HG03378 (cell line): ENCODE measurements at regions not wholly inside any gene's neighbourhood (a gene's known extent, or its start where the extent isn't known, plus 50 kb on each side); places are given as distances from the start of the nearest gene placed in this dataset.
"Not testable (repeated sequence)": the region's sequence is repeated elsewhere in the genome, so short reads cannot be mapped to it uniquely, and the experiment has no call there.

ENCODE experiments used
- ATAC-seq: cut with Tn5 transposase; IDR thresholded peaks from one replicate; pipeline ENCODE4 v1.9.1; 2021; ENCODE audit warnings: mild to moderate bottlenecking, moderate library complexity; ENCODE audit not compliant: unreplicated experiment

DNA sequence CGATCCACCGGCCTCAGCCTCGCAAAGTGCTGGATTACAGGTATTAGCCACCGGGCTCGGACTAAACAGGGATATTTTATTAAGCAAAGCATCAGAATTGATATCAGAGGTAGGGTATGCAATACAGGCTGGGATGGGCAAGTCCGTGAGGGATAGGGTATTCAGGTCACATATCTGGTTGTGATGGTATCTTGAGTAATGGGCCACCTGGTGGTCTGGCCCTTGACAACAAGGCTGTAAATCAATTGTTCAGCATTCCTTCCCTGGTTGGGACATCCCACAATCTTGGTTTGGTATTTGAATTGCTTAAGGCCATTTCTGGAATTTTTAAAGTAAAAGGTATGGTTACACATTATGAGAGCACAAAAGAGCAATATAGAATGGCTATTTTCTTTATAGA, 1588.0 kb downstream of the SLITRK1 start:
- ATAC-seq = no peak

DNA sequence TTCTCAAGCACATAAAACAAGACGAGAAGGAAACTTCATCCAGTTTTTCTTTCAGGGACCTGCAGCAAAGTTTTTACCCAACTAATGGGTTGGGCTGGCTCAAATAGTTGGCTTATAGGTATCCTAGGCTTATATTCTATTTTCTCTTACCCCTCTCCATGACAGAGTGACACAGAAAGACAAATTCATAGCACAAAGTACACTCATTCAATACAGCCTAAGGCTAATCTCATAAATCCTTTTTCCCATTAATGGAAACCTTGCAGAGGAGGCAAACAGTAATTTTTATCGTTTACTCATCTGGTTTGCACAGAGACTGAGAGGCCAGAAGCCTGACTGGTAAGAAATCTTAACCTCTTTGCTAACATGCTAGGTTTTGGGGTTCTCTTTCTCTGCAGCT, 1589.9 kb downstream of the SLITRK1 start:
- no peak for ATAC-seq

DNA sequence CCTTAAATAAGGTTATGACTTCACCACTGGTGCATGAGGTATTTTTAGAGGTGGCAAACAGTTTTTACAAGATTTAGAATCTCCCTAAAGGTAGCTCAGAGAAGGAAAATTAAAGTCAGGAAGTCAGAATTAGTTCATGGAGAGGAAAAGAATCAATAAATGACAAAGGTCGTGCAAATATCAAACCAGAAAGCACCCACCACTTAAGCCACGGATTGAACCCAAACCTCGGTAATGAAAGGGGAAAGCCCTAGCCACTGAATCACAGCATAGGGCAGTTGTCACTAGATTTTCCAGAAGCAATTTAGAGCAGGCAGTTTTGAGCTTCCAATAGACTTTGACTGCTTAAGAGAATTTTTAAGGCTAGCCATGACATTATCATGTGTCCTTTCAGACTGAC, 1590.4 kb downstream of the SLITRK1 start:
- no peak for ATAC-seq

DNA sequence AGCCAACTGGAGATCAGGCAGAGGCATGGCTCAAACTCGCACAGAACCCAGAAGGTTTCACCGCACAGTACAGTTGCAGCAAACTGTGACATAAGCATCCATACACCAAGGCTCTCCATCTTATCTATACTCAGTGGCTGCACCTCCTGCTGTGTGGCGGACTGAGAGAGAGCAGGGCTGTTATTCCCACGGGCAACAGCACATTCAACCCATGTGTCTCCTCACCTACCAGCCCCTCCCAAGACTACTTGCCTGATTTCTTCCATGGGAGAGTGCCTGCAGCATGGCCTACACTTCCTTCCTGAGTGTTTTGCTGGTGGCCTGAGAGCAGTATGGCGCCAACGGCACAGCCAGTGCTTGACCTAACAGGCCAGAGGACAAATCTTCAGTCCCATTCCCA, 1606.6 kb downstream of the SLITRK1 start:
- no peak for ATAC-seq

DNA sequence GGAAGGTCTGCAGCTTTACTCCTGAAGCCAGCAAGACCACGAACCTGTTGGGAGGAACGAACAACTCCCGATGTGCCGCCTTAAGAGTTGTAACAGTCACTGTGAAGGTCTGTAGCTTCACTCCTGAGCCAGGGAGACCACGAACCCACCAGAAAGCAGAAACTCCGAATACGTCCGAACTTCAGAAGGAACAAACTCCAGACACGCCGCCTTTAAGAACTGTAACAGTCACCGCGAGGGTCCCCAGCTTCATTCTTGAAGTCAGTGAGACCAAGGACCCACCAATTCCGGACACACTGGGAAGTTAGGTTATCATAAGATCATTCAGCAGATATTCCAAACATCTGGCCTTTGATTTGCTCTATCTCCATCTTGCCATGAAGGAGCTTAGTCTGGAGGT, 1623.0 kb downstream of the SLITRK1 start:
- ATAC-seq = no peak

DNA sequence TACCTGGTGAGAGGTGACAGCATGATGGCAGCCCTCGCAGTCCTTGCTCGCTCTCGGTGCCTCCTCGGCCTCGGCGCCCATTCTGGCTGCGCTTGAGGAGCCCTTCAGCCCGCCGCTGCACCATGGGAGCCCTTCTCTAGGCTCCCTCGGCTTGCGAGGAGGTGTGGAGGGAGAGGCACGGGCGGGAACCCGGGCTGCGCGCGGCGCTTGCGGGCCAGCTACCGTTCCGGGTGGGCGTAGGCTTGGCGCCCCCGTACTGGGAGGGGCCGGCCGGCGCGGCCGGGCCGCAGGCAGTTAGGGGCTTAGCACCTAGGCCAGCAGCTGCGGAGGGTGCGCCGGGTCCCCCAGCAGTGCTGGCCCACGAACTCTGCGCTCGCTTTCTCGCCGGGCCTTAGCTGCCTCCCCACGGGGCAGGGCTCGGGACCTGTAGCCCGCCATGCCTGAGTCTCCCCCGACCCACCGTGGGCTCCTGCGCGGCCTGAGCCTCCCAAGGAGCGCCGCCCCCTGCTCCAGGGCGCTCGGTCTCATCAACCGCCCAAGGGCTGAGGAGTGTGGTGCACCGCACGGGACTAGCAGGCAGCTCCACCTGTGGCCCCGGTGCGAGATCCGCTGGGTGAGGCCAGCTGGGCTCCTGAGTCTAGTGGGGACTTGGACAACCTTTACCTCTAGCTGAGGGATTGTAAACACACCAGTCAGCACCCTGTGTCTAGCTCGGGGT, 1624.3 kb downstream of the SLITRK1 start:
- ATAC-seq = no peak

DNA sequence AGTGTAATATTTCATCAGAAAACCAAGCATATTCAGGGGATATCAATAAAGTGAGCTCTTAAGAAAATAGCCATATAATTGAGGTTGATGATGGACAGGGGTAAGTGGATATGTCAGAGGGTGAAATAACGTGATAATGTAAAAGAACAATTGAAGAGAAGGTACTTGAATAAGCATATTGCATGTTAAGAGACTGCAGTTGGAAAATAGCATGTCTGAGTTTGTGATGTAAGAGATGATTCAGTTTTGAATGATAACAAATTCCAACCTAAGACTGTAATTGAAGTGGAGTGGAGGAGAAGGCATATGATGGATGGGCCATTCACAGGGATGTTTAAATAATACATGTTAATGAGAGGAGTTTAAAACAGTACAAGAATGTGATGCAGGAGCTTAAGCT, 1633.5 kb downstream of the SLITRK1 start:
- ATAC-seq = no peak

DNA sequence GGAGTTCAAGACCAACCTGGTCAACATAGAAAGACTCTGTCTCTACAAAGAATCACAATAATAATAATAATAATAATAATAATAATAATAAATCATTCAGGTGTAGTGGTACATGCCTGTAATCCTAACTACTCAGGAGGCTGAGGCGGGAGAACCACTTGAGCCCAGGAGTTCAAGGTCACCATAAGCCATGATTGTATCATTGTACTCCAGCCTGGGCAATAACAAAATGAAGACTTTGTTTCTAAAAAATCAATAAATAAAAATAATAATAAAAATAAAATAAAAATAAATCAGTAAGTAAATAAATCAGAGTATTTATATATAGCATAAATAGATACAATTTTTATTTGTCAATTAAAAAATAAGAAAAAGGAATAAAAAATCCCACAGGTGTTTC, 1636.4 kb downstream of the SLITRK1 start:
- ATAC-seq = no peak

DNA sequence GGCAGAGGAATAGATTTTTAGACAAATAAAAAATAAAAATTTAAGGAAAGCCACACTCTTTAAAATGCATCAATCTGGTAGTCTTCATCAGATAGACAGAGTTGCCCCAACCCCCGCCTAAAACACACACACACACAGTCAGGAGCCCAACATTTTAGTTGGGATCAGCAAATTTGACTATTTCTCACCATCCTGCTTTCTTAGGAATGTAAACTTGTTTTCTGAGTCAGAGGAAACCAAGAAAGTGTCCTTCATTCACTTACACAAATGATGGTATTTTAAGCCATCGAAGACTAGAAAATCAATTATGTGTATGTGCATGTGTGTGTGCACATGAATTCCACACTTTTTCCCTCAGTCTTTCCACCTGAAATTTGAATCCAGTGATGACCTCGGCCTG, 1657.5 kb downstream of the SLITRK1 start:
- ATAC-seq = no peak

DNA sequence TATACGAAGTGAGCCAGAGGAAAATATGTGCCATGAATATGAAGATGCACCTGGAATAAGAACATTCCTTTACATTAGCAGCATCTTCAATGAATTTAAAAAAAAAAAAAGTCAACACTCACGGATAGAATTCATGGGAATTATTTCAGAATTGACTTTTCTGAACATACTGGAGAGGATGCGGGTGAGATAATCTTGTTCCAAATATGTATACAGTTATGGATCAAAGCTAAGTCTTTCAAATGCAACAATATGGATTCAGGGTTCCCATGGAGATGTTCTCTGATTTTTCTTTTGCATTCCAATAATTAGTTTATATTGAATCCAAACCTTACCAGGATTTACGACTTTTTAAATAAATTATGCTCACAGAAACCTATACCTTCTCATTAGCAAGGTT, 1660.7 kb downstream of the SLITRK1 start:
- no peak for ATAC-seq

DNA sequence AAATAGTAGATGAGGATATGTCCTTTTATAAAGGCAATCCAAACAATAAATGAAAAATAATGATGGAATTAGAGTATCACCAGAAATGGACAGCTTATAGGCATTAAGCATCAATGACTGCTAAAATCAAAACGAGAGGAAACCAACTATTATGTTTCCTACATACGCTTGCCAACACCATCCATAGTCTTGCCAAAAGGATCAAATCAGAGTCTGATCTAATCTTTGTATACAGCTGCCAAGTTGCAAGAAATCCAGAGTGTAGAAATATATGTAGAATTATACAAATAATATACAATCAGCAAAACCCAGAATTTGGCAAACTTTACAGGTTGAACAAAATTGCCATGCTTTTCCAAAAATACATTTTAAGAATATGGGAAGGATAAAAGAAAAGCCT, 1661.6 kb downstream of the SLITRK1 start:
- ATAC-seq = no peak

DNA sequence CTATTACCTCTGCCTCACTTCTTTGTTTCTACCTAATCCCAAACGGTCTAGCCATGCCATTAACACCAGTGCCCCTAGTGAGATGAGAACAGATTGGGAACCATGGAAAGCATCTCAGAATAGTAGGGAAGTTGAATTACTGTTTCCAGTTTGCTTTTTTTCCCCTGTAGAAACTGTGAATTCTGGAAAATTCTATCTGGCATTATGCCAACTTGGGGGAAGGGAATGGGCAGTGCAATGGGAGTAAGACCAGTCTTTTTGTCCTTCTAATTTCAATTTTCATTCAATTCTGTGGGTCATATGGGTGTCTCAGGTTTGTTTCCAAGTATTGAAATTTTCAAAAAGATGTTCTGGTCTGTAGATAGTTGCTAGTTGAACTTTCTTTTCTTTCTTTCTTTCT, 1666.1 kb downstream of the SLITRK1 start:
- ATAC-seq = no peak

DNA sequence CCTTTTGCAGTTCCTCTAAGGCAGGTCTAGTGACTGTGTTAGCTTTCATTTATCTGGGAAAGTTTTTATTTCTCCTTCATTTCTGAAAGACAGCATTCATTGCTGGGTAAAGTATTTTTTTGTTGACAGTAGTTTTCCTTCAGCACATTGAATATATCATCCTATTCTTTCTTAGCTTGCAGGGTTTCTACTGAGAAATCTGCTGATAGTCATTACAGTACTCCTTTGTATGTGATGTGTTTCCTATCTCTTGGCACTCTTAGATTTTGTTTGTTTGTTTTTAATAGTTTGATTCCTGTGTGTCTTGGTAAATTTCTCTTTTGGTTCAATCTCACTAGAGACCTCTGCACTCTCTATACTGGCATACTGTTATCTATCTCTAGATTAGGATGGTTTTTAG, 1667.9 kb downstream of the SLITRK1 start:
- no peak for ATAC-seq

DNA sequence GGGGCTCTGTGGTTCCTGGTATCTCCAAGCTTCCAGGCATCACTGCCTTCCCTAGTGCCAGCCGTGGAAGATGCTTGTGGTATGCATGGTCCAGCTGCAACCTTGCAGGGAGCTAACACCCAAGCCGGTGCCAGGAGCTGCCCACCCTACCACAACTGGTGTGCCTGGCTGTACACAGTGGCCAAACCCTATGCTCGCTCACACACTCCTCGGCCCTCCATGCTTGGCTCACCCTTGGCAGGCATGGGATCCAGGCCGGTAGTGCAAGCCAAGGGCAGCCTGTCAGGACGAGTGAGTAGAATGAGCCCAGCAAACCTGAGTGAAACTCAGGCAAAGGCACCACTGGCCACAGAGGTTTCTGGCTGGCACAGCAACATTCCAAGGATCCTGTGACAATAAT, 1676.0 kb downstream of the SLITRK1 start:
- no peak for ATAC-seq

DNA sequence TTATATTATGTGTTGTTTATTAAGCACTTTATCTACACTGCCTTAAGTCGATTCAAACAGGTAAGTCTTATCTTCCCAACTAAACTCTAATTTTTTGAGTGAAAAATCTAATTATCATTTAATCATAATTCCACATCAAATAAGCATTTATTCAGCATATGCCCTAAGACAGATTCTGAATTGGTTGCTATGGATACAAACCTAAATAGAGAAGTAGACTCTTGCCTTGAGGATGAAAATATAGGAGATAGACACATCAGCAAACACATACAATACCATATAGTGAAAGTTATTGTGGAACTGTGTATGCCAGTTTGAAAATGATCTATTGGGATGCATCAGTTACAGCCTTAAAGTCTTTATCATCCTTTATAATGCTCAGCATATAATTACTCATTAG, 1679.9 kb downstream of the SLITRK1 start:
- no peak for ATAC-seq

DNA sequence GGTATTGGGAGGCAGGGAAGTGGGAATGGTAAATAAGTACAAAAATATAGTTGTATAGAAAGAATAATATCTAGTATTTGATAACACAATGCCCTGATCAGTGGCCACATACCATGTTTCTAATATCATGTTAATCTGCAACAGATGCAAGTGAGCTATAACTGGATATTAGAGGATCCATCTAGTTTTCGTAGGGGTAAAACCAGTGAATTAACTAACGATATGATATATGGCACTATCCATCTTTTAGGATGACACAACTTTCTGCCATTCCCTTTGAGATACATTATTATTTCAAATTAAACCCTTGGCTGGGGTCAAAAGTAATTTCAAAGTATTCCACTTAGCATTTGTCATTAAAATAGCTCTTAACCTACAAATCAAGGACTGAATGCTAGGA, 1686.2 kb downstream of the SLITRK1 start:
- no peak for ATAC-seq

DNA sequence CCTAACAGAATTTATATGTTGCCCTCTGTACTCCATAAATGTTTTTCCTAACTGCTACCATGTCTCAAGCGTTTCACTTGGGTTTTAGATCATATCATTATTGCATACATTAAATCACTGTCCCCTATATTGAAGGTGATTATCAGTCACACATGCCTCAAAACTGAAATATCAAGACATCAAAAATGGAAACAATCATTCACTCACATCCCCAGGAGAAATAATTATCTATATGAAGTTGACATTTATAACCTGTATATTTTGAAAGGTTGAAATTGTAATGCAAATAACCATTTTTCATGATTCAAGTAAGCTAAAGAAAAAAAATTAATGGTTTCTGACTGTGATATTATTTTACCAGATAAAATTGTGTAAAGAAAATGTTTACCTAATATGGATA, 1695.0 kb downstream of the SLITRK1 start:
- ATAC-seq = no peak

DNA sequence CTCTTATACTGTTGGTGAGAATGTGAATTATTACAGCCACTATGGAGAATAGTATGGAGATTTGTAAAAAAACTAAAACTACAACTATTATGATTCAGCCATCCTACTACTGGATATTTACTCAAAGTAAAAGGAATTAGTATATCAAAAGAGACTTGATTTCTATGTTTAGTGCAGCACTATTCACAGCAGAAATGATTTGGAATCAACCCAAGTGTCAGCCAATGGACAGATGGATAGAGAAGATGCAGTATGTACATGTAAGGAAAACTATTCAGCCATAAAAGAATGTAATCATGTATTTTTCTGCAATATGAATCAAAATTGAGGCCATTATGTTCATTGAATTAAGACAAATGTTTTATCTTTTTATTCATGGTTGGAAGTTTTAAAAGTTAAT, 1705.5 kb downstream of the SLITRK1 start:
- no peak for ATAC-seq

DNA sequence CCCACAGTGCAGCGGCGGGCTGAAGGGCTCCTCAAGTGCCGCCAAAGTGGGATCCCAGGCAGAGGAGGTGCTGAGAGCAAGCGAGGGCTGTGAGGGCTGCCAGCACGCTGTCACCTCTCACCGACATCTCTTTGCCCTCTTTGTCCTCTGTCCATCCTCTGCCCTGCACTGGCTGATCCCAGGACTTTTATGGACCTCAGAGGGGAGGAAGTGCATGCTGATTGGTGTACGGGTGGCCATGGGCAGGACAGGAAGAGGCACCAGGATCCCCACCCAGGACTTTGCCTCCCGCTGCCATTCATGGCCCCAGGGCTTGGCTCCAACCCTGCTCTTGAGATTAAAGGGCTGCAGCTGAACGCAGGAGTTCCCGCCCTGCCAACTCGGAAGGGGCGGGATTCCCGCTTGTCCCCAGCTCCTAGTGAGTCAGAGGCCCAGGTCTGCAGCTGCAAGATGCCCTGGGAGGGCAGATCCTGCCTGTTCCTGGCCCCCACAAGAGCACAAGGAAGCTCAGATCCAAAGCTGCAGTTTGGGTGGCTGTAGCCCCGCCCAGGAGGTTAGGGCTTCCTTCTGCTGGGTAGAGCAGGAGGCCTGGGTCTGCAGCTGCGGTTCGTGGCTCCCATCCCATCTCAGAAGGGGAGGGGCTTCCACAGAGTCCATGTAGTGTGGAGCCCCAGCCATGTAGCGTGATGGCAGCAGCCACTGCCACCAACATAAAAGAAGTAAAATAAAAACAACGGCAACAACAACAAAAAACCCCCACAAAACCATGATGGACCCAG, 1716.7 kb downstream of the SLITRK1 start:
- ATAC-seq = no peak

DNA sequence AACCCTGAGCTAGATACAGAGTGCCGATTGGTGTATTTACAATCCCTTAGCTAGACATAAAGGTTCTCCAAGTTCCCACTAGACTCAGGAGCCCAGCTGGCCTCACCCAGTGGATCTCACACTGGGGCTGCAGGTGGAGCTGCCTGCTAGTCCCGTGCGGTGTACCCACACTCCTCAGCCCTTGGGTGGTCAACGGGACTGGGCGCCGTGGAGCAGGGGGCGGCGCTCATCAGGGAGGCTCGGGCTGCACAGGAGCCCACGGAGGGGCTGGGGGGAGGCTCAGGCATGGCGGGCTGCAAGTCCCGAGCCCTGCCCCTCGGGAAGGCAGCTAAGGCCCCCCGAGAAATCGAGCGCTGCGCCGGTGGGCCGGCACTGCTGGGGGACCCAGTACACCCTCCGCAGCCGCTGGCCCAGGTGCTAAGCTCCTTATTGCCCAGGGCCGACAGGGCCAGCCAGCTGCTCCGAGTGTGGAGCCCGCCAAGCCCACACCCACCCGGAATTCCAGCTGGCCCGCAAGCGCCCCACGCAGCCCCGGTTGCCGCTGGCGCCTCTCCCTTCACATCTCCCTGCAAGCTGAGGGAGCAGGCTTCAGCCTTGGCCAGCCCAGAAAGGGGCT, 1717.4 kb downstream of the SLITRK1 start:
- ATAC-seq = not testable (repeated sequence)

DNA sequence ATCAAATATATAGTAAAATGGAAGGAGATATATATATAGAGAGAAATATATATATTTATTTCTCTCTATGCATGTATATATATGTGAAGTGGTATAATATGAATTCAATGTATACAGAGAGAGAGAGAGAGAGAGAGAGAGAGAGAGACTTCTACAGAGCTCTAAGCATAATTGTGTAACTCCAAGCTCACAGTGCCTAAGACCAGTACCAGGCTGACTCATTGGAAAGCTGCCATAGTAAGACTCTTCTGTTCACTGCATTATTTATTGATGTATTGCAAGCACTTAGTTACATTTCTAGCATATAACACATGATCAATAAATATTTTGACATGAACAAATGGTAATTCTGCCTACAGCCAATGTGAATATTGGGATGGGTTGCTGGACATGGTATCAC, 1734.7 kb downstream of the SLITRK1 start:
- ATAC-seq = no peak

DNA sequence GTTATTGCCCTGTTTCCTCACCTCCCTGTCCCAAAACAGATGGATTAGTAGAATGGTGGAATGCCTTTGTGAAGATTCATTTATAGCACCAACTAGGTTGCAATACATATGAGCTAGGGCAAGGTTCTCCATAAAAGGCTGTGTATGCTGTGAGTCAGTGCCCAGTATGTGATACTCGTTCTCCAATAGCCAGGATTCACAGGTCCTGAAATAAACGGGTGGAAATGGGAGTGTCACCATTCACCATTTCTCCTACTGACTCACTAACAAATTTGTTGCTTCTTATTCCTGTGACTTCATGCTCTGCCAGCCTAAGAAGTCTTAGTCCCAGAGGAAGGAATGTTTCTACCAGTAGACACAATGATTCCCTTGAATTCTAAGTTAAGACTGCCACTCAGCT, 1745.4 kb downstream of the SLITRK1 start:
- no peak for ATAC-seq
